ENCODE measurements at regions not wholly inside any gene's neighbourhood (a gene's known extent, or its start where the extent isn't known, plus 50 kb on each side); places are given as distances from the start of the nearest gene placed in this dataset.

GRCh38 chr3:27641888-27642601 lies 80.1 kb downstream of the EOMES start:
- ATAC-seq, result no peak
- no peak for TF ChIP-seq EZH2 (IDR thresholded peaks at IDR 0.05; ENCODE audit: low read depth, unreplicated experiment)
- TF ChIP-seq ZNF331 (CRISPR knock-in tag; IDR thresholded peaks at IDR 0.05; ENCODE audit: low read depth), result no peak
- no peak for TF ChIP-seq CREB1 (CRISPR knock-in tag; IDR thresholded peaks at IDR 0.05; ENCODE audit: low read depth)
- TF ChIP-seq ZNF462 (CRISPR knock-in tag; IDR thresholded peaks at IDR 0.05), result no peak
- no peak for TF ChIP-seq STAT1 (IDR thresholded peaks at IDR 0.05; ENCODE audit: unreplicated experiment)
- no peak for TF ChIP-seq CTCF (conservative IDR thresholded peaks at IDR 0.05; ENCODE audit: low read depth in 2 of 2)
- no peak for TF ChIP-seq POLR2AphosphoS5 (IDR thresholded peaks at IDR 0.05; ENCODE audit: low read depth)
- TF ChIP-seq NANOG (IDR thresholded peaks at IDR 0.05; ENCODE audit: borderline replicate concordance), result no peak
- no peak for TF ChIP-seq ETS1 (IDR thresholded peaks at IDR 0.05)
- TF ChIP-seq REST (IDR thresholded peaks at IDR 0.05; ENCODE audit: unreplicated experiment), result no peak
- no peak for TF ChIP-seq EZH2phosphoT487 (IDR thresholded peaks at IDR 0.05; ENCODE audit: unreplicated experiment)
- no peak for TF ChIP-seq JUNB (IDR thresholded peaks at IDR 0.05; ENCODE audit: unreplicated experiment)

More at GRCh38 chr3:27641888-27642601, 80.1 kb downstream of the EOMES start:
- Histone ChIP-seq H2AFZ (no peak overlapping the region), H3K4me3 (no peak overlapping the region), H3K4me2 (no peak overlapping the region), H3K9me2 (ENCODE audit: insufficient read depth) (no peaks in the 10 kb centered on the region), H3K79me2 (replicated peaks; ENCODE audit: insufficient read depth) (no peaks in the 10 kb centered on the region), H3K27ac (ENCODE audit: low read depth) (no peak overlapping the region), H4K20me1 (replicated peaks; ENCODE audit: insufficient read depth) (no peaks in the 10 kb centered on the region), H3K27me3 (ENCODE audit: insufficient read depth) (no peaks in the 10 kb centered on the region), H3F3A (replicated peaks; ENCODE audit: low read depth) (no peaks in the 10 kb centered on the region), H3K36me3 (ENCODE audit: insufficient read depth) (no peaks in the 10 kb centered on the region), H3K4me1 (ENCODE audit: insufficient read depth) (no peaks in the 10 kb centered on the region)
- Mint-ChIP-seq H3K36me3 (ENCODE audit: low read depth) (no peaks in the 10 kb centered on the region), H3K27ac (no peak overlapping the region), H3K4me3 (no peak overlapping the region), H3K9me3 (no peaks in the 10 kb centered on the region), H3K4me1 (peaks cover 8% of the 10 kb centered on the region; the same call in 2 of the 3 replicates), H3K27me3 (ENCODE audit: insufficient read depth, low read depth, poor library complexity) (peaks cover 2% of the 10 kb centered on the region)
- no peak for DNase-seq (ENCODE audit: low spot score)

Data from GM23338 (cell line).